HG03095 (cell line): ENCODE measurements at regions not wholly inside any gene's neighbourhood (a gene's known extent, or its start where the extent isn't known, plus 50 kb on each side); places are given as distances from the start of the nearest gene placed in this dataset.
"Not testable (repeated sequence)": the region's sequence is repeated elsewhere in the genome, so short reads cannot be mapped to it uniquely, and the experiment has no call there.

Experiments used
- ATAC-seq: cut with Tn5 transposase; IDR thresholded peaks from one replicate; pipeline ENCODE4 v1.9.1; 2021; ENCODE audit warnings: moderate library complexity; ENCODE audit not compliant: unreplicated experiment

GRCh38 chr2:111549174-111549573 lies 334.8 kb downstream of the ANAPC1 start:
- not testable (repeated sequence) for ATAC-seq

DNA sequence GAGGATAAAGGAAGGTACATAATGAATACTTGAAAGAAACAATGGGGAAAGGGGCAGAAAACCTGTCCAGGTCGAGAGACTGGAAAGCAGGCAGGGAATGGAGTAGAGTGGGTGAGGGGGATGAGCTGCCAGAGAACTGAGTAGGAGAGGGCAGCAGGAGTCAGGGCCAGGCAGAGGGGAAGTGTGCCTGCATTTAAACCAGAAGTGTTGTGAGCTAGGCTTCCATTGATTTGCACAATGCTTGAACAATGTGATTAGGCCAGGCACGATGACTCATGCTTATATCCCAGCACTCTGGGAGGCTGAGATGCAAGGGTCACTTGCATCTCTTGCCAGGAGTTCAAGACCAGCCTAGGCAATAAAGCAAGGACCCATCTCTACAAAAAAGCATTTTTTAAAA lies 332.6 kb downstream of the ANAPC1 start:
- ATAC-seq, result not testable (repeated sequence)

GRCh38 chr2:111552625-111553024 lies 331.4 kb downstream of the ANAPC1 start:
- not testable (repeated sequence) for ATAC-seq

DNA sequence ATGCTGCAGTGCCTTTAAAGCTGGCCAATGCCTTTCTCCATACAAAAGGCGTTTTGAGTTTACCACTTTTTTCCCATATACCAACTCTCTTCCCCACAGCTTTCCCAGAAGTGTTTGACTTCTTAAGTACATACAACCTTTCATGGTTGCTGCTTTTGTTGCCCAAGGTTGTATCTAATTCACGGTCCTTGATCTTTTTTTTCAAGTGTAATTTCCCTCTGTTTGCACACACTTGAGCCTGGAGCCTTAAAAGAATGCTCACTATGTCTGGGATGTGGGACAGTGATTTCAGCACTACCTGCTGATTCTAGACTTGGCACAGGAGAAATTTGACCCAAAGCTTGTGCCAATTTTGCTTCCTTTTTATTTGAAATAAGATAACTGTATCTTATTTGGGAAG lies 324.7 kb downstream of the ANAPC1 start:
- not testable (repeated sequence) for ATAC-seq

DNA sequence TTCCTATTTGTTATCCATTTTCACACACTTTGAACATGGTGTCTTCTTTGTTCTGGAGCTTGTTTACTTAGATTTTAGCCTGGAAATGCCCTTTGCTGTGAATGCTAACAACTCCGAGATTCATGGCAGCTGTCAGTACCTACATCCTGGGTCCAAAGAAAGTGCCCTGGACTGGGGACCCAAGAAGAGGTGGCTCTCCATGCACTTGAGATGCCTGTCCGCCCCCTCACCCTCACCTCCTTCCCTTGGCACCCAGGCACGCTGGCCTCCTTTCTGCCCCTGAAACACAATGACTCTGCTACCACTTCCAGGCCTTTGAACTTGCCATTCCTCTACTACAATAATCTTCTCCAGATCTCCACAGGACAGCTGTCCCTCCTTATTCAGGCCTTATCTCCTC lies 324.2 kb downstream of the ANAPC1 start:
- not testable (repeated sequence) for ATAC-seq

- not testable (repeated sequence) for ATAC-seq
Measured at GRCh38 chr2:111566068-111566467, 317.9 kb downstream of the ANAPC1 start.

DNA sequence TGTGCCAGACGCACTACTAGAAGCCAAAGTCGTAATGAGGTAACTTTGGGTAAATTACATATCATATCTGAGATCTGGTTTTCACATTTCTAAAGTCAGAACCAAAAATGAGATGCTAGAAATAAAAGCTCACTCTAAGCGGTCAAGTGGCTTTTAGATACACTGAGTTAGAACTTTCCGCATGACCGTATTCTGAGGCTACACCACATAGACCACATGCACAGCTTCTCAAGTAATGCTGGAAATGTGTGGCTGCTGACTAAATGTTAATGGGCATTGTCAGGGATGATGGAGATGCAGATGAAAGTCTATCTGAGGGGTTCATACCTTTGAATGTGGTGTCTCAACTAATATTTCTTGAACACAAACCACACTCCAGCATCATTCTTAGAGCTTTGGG lies 316.8 kb downstream of the ANAPC1 start:
- ATAC-seq, result not testable (repeated sequence)

GRCh38 chr2:111569356-111570199 lies 314.4 kb downstream of the ANAPC1 start:
- not testable (repeated sequence) for ATAC-seq

GRCh38 chr2:111570300-111571114 lies 313.5 kb downstream of the ANAPC1 start:
- not testable (repeated sequence) for ATAC-seq

DNA sequence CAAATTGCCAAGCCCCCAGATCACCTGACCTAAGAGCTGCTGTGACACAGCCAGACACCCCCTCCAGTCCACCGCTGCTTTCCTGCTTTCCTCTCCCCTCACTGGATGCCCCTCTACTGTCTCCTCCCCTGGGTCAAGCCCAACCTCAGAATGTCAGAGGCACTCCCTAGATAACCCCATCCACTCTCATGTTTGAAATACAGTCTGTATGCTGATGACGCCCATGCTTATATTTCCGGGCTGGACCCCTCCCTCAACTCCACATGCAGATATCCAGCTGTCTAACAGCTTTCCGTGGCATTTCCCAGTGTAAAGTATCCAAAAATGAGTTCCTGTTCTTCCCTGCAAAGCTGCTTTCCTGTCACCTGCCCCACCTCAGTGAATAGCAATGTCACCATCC lies 309.2 kb downstream of the ANAPC1 start:
- not testable (repeated sequence) for ATAC-seq

- ATAC-seq, result not testable (repeated sequence)
Measured at GRCh38 chr2:111577154-111577885, 306.7 kb downstream of the ANAPC1 start.

DNA sequence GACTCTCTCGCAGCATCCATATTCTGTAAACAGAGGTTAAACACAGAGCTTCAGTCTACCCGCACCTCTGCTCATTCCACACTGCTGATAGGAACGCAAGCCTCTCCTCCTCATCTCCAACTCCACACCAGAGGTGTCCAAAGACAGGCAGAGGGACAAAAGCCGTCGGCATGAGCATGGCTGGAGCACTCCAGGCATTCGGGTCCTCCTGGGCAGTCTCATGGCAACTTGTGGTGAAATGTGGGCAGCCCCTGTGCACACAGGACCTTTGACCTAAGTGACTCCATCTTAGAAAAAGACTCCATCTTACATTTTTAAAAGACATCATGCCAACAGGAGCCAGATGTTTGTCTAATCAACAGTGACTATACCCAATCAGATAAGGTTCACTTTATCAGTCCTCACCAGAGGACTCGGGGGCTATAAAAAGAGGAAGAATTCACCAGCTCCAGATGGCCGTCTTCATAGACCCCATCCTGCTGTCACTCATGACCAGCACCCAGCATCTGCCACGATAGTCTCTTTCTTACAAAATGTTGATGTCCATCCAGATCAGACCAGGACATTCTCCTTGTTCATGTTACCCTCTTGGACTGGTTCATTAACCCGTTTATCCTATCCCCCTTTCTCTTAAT lies 304.4 kb downstream of the ANAPC1 start:
- ATAC-seq, result not testable (repeated sequence)

DNA sequence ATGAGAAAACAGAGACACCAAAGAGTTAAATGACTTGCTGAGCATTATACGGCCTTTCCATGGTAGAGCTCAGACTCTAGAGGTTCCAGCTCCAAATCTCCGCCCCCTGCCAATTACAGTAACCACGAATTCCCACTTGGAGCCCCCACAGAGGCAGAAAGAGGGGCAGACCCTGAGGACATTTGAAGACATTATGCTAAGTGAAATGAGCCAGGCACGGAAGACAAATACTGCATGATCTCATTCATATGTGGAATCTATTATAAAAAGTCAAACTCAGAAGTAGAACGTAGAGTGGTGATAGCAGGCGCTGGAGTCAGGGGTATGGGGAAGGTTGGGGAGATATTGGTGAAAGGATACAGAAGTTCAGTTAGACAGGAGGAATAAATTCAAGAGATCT lies 303.4 kb downstream of the ANAPC1 start:
- ATAC-seq, result not testable (repeated sequence)

GRCh38 chr2:111582090-111582489 lies 301.9 kb downstream of the ANAPC1 start:
- not testable (repeated sequence) for ATAC-seq

DNA sequence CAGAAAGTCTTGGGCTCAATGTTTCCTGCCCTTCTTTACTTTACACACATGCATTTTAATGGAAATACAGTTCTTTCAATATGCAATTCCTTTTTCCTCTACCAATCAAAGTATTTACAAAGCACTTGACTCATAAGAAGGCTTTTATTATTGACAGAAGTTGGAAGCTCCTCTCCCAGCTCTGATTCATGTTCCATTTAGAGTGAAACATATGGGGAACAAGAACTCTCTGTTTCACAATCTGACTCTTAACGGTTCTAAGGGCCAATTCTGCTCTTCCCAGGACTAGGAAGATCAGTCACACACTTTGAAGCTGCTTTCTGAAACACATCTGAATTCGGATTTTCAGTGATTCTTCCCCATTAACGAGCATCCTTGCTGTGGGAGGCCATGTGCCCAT lies 300.5 kb downstream of the ANAPC1 start:
- not testable (repeated sequence) for ATAC-seq

- not testable (repeated sequence) for ATAC-seq
Measured at GRCh38 chr2:111584540-111584939, 299.5 kb downstream of the ANAPC1 start.

GRCh38 chr2:111584950-111585349 lies 299.0 kb downstream of the ANAPC1 start:
- ATAC-seq, result not testable (repeated sequence)

DNA sequence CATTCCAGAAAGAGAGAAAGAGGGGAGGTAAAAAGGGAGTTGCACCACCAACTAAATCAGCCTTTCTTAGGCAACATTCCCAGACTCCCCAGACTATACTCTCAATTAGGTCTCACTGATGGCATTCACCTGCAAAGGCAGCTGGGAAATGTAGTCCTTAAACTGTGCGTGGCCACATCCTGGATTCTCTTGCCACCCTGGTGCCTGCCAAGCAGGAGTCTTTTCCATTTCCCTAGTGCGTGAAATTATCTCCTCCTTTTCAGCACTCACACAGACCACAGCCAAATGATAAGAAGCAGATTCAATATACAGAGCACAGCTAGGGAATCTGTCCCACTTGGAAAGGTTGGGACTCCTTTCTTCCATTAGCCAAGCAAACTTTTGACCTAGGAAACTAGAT lies 298.0 kb downstream of the ANAPC1 start:
- not testable (repeated sequence) for ATAC-seq

DNA sequence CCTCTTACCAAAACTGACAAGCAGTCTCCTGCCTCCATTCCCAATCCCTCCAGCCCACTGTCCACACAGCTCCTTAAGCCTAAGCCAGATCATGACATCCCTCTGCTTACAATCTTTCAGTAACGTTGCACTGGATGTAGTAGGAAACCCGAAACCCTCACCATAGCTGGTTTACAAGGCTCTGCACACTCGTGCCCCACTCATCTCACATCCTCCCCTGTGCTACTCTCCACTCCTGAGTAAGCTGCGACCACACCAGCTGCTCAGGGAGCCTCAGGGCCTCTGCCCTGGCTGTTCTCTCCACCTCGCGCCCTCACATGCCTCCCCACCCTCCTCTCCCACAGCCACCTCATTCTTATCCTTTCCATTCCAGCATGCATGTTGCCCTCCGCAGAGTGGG lies 288.9 kb downstream of the ANAPC1 start:
- ATAC-seq, result not testable (repeated sequence)
